NCI-H1417 (cell line): ENCODE measurements at regions not wholly inside any gene's neighbourhood (a gene's known extent, or its start where the extent isn't known, plus 50 kb on each side); places are given as distances from the start of the nearest gene placed in this dataset.

ENCODE experiments used
- DNase-seq, 3 experiments: peaks; one replicate each; lab custom pipeline; 2025; lab: John Stamatoyannopoulos, UW

- DNase-seq, result peak in 2 of 3 experiments; percentile 37 to 40
These were observed 234.1 kb downstream of the OPA1 start for GRCh38 chr3:193827040-193827669.

- DNase-seq, result no peak
These were observed 234.9 kb downstream of the OPA1 start for GRCh38 chr3:193827871-193828270.

- DNase-seq, result peak in 1 of 3 experiments; percentile 45
These were observed 235.5 kb downstream of the OPA1 start for GRCh38 chr3:193828477-193828876.

- no peak for DNase-seq
These were observed 236.8 kb downstream of the OPA1 start for GRCh38 chr3:193829781-193830180.

GRCh38 chr3:193830791-193831191 is 237.8 kb downstream of the OPA1 start:
- peak; percentile 69 to 81 (median 75) for DNase-seq

GRCh38 chr3:193831495-193832455 is 238.8 kb downstream of the OPA1 start:
- DNase-seq, result peak in 1 of 3 experiments; percentile 34

- DNase-seq, result no peak
These were observed 239.9 kb downstream of the OPA1 start for GRCh38 chr3:193832833-193833413.

- no peak for DNase-seq
These were observed 240.6 kb downstream of the OPA1 start for GRCh38 chr3:193833592-193833991.

- DNase-seq, result no peak
These were observed 242.4 kb downstream of the OPA1 start for GRCh38 chr3:193835414-193835813.

GRCh38 chr3:193836511-193836910 is 243.5 kb downstream of the OPA1 start:
- DNase-seq, result no peak

GRCh38 chr3:193836918-193837317 is 243.9 kb downstream of the OPA1 start:
- DNase-seq, result no peak

GRCh38 chr3:193837347-193837827 is 244.4 kb downstream of the OPA1 start:
- no peak for DNase-seq

GRCh38 chr3:193840111-193840641 is 247.2 kb downstream of the OPA1 start:
- no peak for DNase-seq

GRCh38 chr3:193841581-193841980 is 248.6 kb downstream of the OPA1 start:
- no peak for DNase-seq

- no peak for DNase-seq
These were observed 249.2 kb downstream of the OPA1 start for GRCh38 chr3:193842029-193842798.

- no peak for DNase-seq
These were observed 249.9 kb downstream of the OPA1 start for GRCh38 chr3:193842832-193843473.

GRCh38 chr3:193843474-193844301 is 250.7 kb downstream of the OPA1 start:
- DNase-seq, result no peak

- no peak for DNase-seq
These were observed 251.5 kb downstream of the OPA1 start for GRCh38 chr3:193844472-193844871.

GRCh38 chr3:193845144-193845543 is 252.1 kb downstream of the OPA1 start:
- DNase-seq, result no peak

GRCh38 chr3:193846569-193846968 is 253.6 kb downstream of the OPA1 start:
- no peak for DNase-seq
